SU-DHL-6 (cell line): ENCODE measurements at regions not wholly inside any gene's neighbourhood (a gene's known extent, or its start where the extent isn't known, plus 50 kb on each side); places are given as distances from the start of the nearest gene placed in this dataset.

Experiments
- H2AFZ ChIP-seq: fragments of 200-600 bp; sonication (generic); 2 replicates; pipeline ENCODE4 v1.6.1; 2014; ENCODE audit warnings: low read depth, mild to moderate bottlenecking, moderate library complexity, mixed read lengths, antibody characterized with exemption, low read length; ENCODE audit not compliant: severe bottlenecking
- H3F3A ChIP-seq: fragments of 200-600 bp; shearing (Covaris generic); 2 replicates; pipeline ENCODE4 v1.6.0; 2016; ENCODE audit warnings: antibody characterized with exemption, mild to moderate bottlenecking; ENCODE audit not compliant: insufficient read depth
- H3K27ac ChIP-seq: fragments of 200-600 bp; sonication (generic); 2 replicates; pipeline ENCODE4 v1.5.1; 2016; ENCODE audit warnings: low read depth, mild to moderate bottlenecking, low read length, moderate library complexity, mixed read lengths
- H3K27me3 ChIP-seq: fragments of 200-600 bp; sonication (generic), shearing (Covaris generic); 2 replicates; pipeline ENCODE4 v1.6.0; 2014; ENCODE audit warnings: mild to moderate bottlenecking, low read length
- H3K36me3 ChIP-seq: fragments of 200-600 bp; sonication (generic); 2 replicates; pipeline ENCODE4 v1.6.1; 2014; ENCODE audit warnings: mild to moderate bottlenecking, low read length, mixed read lengths
- H3K4me2 ChIP-seq: fragments of 300-600, 200-600 bp; shearing (Covaris generic), sonication (generic); 2 replicates; pipeline ENCODE4 v1.6.0; 2014; ENCODE audit warnings: low read length, low read depth, mild to moderate bottlenecking; ENCODE audit not compliant: poor library complexity, severe bottlenecking
- H3K4me3 ChIP-seq: fragments of 200-600 bp; sonication (generic); 2 replicates; pipeline ENCODE4 v1.5.1; 2014; ENCODE audit warnings: antibody characterized with exemption, low read length, mild to moderate bottlenecking, mixed read lengths; ENCODE audit not compliant: insufficient read depth, poor library complexity, severe bottlenecking
- H3K79me2 ChIP-seq: fragments of 200-600 bp; sonication (generic); 2 replicates; pipeline ENCODE4 v1.6.1; 2014; ENCODE audit warnings: mild to moderate bottlenecking, low read length, moderate library complexity; ENCODE audit not compliant: insufficient read depth
- H3K9ac ChIP-seq: fragments of 200-600 bp; sonication (generic); 2 replicates; pipeline ENCODE4 v1.7.0; 2014; ENCODE audit warnings: mild to moderate bottlenecking, low read length
- H3K9me2 ChIP-seq: fragments of 200-600 bp; sonication (generic); replicated peaks from 2 replicates; pipeline ENCODE4 v1.6.1; 2014; ENCODE audit warnings: low read length; ENCODE audit not compliant: insufficient read depth
- H3K9me3 ChIP-seq: fragments of 200-600 bp; sonication (generic); 2 replicates; pipeline ENCODE4 v1.6.1; 2014; ENCODE audit warnings: low read length, mixed read lengths; ENCODE audit not compliant: insufficient read depth
- H4K20me1 ChIP-seq: fragments of 200-600 bp; sonication (generic); 2 replicates; pipeline ENCODE4 v1.6.1; 2014; ENCODE audit warnings: low read depth, mild to moderate bottlenecking, antibody characterized with exemption, low read length, moderate library complexity, mixed read lengths
- EZH2phosphoT487 ChIP-seq: fragments of 200-600 bp; sonication (generic), shearing (Covaris generic); conservative IDR thresholded peaks from 2 replicates; pipeline ENCODE4 v1.6.1; 2018; ENCODE audit warnings: mild to moderate bottlenecking, antibody characterized with exemption, low read length, moderate library complexity, mixed read lengths
- TF ChIP-seq, protein P1 (sequence below): fragments of 200-600 bp; sonication (generic); IDR thresholded peaks from one replicate; pipeline ENCODE4 v1.5.1; 2017; ENCODE audit warnings: antibody characterized with exemption, mild to moderate bottlenecking, low read length, moderate library complexity; ENCODE audit not compliant: insufficient read depth, poor library complexity, severe bottlenecking

DNA sequence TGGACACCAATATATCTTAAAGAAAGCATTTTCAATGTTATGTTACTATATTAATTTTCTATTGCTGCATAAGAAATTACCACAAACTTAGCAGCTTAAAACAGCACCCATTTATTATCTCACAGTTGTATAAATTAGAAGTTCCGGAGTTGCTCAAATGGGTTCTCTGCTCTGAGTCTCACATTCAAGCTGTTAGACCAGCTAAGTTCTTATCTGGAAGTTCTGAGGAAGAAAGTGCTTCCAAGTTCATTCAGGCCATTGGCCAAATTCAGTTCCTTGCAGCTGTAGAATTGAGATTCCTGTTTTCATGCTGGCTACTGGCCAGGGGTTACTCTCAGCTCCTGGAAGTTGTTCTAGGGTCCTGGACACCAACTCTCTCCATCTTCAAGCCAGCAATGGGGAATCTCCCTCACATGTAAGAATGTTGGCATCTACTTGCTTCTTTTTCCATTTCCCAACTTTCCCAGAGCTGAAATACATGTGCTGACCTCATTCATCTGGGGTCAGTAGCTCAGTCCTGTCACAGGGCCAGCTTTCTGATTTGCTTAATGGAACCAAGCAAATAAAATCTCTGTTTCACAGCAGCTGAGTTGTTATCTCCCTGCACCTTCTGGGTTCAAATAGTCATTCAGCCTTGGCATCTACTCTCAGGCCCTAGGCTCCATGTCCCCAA is 99.6 kb upstream of the INTU start:
- no peak for TF ChIP-seq EZH2phosphoT487
- TF ChIP-seq, protein P1, sequence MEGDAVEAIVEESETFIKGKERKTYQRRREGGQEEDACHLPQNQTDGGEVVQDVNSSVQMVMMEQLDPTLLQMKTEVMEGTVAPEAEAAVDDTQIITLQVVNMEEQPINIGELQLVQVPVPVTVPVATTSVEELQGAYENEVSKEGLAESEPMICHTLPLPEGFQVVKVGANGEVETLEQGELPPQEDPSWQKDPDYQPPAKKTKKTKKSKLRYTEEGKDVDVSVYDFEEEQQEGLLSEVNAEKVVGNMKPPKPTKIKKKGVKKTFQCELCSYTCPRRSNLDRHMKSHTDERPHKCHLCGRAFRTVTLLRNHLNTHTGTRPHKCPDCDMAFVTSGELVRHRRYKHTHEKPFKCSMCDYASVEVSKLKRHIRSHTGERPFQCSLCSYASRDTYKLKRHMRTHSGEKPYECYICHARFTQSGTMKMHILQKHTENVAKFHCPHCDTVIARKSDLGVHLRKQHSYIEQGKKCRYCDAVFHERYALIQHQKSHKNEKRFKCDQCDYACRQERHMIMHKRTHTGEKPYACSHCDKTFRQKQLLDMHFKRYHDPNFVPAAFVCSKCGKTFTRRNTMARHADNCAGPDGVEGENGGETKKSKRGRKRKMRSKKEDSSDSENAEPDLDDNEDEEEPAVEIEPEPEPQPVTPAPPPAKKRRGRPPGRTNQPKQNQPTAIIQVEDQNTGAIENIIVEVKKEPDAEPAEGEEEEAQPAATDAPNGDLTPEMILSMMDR = no peak
- Histone ChIP-seq H3K27ac (no peak overlapping the region), H3K4me3 (no peak overlapping the region), H3K9me3 (no peaks in the 10 kb centered on the region), H4K20me1 (no peaks in the 10 kb centered on the region), H3K79me2 (no peaks in the 10 kb centered on the region), H3F3A (no peaks in the 10 kb centered on the region), H3K36me3 (no peaks in the 10 kb centered on the region), H3K4me2 (no peak overlapping the region), H2AFZ (no peak overlapping the region), H3K9me2 (no peaks in the 10 kb centered on the region), H3K9ac (no peak overlapping the region), H3K27me3 (no peaks in the 10 kb centered on the region)

DNA sequence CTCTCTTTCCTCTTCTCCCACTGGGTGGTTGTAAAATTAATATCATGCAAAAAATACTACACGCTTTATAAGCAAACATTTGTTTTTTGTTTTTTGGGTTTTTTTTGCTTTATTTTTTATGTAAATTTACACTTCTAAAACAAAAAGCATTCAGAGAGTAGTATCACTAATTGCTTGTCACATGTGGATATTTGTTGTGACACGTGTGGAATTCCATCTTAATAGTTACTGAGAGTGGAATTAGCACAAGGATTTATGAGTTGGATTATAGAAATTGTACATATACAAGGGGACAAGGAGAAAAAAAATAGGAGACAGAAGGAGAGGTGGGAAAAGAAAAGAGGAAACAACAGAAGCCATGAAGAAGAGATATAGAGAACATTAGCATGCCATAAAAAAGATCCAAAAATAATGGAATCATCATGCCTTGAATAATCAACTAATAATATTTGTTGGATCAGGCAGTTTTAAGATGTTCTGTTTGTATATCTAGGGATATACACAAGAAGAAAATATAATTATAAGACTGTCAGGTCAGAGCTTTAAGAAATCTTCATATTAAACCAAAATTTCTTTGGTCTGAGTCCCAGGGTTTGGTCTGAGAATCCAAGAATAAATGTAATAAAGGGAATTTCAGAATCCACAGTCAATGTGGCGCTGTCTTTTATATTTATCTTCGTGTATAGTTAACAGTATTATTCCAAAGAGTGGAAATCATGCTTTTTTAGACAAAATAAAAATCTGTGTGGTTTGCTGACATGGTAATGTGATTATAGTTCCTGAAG is 98.5 kb upstream of the INTU start:
- no peaks in the 10 kb centered on the region for H3K27me3 ChIP-seq
- no peak overlapping the region for H2AFZ ChIP-seq
- no peaks in the 10 kb centered on the region for H3F3A ChIP-seq
- no peak overlapping the region for H3K4me3 ChIP-seq
- H3K9ac ChIP-seq = no peak overlapping the region
- H3K27ac ChIP-seq = no peak overlapping the region
- H4K20me1 ChIP-seq = no peaks in the 10 kb centered on the region
- H3K4me2 ChIP-seq = no peak overlapping the region
- H3K9me3 ChIP-seq = no peaks in the 10 kb centered on the region
- no peaks in the 10 kb centered on the region for H3K9me2 ChIP-seq
- H3K79me2 ChIP-seq = no peaks in the 10 kb centered on the region
- no peaks in the 10 kb centered on the region for H3K36me3 ChIP-seq
- TF ChIP-seq EZH2phosphoT487 = no peak
- TF ChIP-seq, protein P1 = no peak

DNA sequence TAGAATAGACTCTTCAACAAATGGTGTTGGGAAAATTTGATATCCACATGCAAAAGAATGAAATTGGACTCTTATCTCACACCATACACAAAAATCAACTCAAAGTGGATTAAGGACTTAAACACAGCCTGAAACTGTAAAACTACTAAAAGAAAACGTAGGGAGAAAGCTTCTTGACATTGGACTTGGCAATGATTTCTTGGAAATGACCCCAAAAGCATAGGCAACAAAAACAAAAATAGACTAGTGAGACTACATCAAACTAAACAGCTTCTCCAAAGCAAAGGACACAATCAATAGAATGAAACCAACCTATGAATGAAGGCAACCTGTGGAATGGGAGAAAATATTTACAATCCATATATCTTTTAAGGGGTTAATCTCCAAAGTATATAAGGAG is 94.7 kb upstream of the INTU start:
- no peak overlapping the region for H3K4me3 ChIP-seq
- no peak overlapping the region for H3K27ac ChIP-seq
- no peaks in the 10 kb centered on the region for H3K9me3 ChIP-seq
- no peak overlapping the region for H3K9ac ChIP-seq
- H3F3A ChIP-seq = no peaks in the 10 kb centered on the region
- no peaks in the 10 kb centered on the region for H3K27me3 ChIP-seq
- TF ChIP-seq EZH2phosphoT487 = no peak
- TF ChIP-seq, protein P1 = no peak
- no peak overlapping the region for H2AFZ ChIP-seq
- H4K20me1 ChIP-seq = no peaks in the 10 kb centered on the region
- H3K79me2 ChIP-seq = no peaks in the 10 kb centered on the region
- H3K9me2 ChIP-seq = no peaks in the 10 kb centered on the region
- no peak overlapping the region for H3K4me2 ChIP-seq
- no peaks in the 10 kb centered on the region for H3K36me3 ChIP-seq
